Dedifferentiated amniotic fluid mesenchymal stem cell (primary cell): ENCODE measurements at regions not wholly inside any gene's neighbourhood (a gene's known extent, or its start where the extent isn't known, plus 50 kb on each side); places are given as distances from the start of the nearest gene placed in this dataset.
"Not testable (repeated sequence)": the region's sequence is repeated elsewhere in the genome, so short reads cannot be mapped to it uniquely, and the experiment has no call there.

Source experiments
- DNase-seq: peaks from one replicate; pipeline ENCODE4 v3.0.0-alpha.2; 2016; ENCODE audit errors: extremely low spot score

DNA sequence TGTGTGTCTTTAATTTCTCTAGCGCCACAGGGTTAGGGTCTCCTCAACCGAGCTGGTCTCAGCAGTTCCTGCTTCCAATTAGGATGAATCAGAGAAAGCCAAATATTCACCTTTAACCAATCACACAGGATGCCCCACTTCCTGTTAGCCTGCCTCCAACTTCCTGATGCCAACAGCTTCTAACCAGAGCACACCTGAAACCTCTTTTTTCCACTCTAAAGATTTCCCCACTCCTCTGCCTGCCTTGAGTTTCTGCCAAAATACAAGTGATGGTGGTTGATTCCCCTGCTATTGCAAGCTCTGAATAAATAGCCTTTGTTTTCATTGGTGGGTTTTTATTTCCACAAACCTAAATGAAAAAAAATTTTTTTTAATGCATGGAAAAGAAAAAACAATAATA, 144.7 kb upstream of the UST start:
- no peak for DNase-seq

DNA sequence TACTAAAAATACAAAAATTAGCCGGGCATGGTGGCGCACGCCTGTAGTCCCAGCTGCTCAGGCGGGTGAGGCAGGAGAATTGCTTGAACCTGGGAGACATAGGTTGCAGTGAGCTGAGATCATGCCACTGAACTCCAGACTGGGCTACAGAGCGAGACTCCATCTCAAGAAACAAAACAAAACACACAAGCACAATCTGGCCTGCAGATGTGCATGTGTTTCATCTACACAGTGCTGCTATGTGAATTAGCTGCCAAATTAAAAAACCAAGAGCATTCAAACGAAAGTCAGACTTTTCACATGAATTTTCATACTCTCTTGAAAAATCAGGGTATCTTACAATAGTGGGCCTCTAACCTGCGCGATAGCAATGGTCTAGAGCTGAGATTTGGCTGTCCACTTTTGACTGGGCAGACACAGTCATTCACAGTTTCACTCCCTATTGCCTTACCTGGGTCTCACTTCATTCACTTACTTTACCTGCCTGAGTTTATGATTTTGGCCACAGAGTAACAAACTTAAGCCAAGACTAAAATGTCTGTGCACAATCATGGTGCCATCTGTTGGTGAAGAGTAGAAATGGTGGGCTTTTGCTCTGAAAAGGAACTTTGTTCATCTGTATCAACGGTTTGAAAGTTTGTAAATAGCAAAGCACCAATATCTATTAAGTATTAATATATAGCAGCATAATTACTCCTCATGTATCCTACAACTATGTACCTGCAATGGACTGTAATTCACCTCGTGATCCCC, 138.5 kb upstream of the UST start:
- no peak for DNase-seq

DNA sequence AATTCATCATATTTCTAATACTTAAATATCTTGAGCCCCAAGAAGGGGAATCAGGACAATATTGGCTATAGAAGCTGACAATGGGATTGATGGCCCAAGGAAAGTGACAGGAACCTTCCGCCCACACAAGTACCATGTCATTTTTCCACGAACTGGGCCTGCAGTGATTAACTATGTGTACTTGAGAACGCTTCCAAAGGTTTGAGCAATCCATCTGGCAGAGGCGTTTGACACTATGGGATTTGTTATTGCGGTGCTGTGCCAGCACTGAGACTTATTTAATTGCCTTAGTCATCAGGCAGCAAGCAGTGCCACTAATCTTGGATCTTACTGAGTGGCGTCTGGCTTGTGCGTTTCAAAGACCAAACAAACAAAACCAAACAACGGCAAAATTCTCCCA, 135.6 kb upstream of the UST start:
- no peak for DNase-seq

DNA sequence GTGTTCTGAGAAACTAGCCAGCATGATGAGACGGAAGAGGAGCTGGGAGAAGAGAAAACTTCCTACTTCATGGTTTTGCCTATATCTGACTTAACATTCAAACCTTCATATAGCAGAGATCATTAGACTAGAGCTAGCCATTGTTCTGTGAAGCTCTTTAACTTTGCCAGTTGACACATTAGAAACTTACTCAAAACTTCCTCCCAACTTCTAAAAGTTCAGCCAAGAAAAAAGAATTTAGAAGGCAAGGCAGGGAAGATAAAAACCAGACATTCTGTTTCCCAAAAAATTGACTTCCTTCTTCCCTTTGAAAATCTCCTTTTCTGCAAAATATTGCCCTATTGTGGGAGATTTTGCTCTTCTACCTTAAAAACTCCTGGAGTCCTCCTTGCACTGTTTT, 134.8 kb upstream of the UST start:
- no peak for DNase-seq

DNA sequence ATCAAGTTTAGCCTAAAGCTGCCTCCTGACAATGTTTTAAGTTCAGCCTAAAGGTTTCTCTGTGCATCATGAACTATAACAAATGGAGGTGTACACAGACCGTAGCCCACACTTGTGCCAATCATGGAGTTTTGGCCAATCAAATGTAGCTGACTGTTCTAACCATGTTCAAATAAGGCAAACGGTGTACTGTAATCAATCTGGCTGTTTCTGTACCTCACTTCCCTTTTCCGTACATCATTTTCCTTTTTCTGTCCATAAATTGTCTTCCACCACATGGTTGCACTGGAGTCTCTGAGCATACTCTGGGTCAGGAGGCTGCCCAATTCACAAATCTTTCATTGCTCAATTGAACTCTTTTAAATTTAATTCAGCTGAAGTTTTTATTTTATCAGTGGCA, 132.2 kb upstream of the UST start:
- no peak for DNase-seq

DNA sequence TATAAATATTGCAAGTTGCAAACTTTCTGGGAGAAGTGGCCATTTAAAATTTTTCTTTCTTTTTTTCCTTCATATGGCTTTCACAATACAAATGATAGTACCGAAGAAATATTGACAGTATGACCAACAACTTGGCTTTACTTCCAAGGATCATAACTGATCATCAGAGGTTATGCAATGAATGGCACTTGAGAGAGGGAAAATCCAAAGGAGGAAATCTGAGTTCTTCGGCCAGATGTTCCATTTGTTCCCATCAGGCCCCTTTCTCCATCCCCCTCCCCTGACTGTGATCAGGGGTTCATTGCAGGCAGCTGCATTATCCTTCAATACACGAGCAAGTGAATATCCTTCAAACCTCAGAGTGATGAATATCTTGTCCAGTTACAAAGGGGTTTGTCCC, 130.0 kb upstream of the UST start:
- no peak for DNase-seq

DNA sequence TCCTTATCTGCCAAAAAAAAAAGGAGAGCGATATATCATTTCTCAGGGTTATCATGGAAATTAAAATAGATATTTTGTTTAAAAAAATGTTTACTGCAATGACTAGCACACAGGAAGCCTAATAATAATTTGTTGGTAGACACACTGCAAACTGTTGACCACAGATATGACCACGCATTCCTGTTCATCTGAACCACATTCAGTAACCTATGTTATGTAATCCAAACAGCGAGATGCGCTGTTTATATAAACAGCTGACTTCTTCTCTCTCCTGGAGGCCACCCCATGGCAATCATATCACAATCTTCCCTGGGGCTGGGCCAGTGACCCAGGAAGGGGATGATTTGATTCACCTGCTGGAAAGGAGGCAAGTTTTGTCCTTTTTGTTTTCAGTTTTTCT, 129.3 kb upstream of the UST start:
- no peak for DNase-seq

DNA sequence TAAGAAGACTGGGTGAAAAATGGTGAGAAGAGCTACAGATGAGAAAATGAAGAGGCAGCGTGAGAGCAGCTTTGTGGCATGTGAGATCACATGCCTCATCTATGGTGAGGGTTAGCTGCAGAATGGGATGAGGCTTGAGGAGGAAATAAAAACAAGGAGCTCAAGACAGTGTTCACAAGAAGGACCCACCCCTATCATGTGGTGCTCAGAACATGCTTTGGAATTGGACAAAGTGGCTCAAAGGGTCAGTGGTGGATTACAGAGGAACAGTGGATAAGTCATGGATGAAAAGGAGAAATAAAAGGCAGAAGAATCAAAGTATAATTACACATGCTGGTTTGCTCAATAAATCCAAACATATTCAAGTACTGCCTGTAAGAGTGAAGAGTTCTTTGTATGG, 126.9 kb upstream of the UST start:
- no peak for DNase-seq

DNA sequence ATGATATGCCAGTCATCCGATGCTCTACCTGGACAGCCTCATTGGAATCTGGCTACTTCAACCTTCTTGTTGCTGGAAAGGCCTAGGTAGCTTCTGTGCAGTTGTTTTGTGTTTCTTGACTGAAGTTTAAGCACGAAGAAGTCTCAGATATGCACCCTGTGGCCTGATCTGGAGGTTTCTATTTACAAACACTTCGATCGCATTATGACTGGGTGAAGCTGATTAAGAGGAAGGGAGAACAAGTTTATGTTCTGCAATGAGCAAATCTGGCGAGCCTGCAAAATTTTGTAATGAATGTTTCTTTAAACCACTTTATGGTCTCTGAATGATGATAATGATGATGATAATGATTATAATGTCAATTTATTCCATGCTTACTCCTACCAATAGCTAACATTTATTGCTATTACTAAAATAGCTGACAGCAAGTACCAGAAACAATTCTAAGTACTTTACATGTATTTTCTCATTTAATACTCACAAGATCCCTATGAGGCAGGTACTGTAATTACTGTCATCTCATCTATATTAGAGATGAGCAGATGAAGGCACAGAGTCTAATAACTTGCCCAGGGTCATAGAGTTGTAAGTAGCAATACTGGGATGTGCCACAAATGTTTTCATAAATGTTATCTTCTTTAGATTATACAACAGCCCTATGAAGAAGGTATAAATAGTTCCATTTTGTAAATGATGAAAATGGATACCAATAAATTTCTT, 126.1 kb upstream of the UST start:
- DNase-seq = no peak

DNA sequence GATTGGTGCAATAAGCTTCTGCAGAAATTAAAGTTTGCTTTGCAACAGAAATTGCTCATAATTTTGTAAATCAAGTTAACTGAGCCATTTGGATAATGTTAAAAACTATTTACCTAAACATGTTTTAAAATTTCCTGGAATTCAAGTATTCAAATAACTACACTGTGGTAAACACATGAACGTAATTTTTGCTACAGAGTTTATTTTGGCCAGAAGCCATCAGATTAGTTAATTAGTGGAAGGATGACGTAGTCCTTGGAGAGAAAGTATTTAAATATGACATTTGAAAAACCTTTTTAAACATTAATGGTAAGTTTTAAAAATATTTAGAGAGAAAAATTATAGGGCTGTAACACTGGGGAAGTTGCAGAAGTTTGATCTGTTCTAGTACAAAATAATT, 121.2 kb upstream of the UST start:
- no peak for DNase-seq

DNA sequence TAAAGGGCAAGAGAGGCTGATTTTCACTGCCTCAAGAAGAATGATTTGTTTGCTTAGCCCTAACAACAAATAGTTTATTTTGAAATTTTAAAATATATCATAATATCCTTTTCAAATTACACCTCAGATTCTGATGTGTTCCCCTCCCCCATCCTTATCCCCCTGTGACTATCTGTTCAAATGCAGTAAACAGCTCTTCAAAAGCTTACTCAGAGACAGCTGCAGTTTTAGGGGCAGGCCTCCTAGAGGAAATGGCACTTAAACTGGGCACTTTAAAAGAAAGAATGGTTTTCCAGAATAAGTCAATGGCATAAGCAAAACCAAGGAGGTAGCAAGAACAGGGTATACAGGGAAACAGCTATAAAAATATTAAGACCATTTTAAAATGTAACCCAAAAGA, 118.6 kb upstream of the UST start:
- no peak for DNase-seq

DNA sequence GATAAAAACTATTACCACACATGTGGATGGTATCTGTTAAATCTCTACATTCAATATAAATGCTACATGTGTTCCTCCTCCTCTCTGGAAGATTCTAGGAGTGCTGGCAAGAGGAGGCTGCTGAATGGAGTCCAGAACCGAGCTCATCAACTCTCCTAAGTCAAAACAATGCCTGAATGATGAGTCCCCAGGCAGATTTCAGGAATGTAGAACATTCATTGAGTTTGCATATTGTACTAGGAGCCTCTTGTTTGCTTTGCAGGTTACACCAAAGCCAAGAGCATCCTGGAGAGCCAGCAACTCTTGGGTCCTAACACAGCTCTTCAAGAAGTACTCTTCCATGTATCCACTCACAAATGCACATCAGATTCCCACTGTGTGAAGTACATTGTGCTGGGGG, 117.6 kb upstream of the UST start:
- no peak for DNase-seq

DNA sequence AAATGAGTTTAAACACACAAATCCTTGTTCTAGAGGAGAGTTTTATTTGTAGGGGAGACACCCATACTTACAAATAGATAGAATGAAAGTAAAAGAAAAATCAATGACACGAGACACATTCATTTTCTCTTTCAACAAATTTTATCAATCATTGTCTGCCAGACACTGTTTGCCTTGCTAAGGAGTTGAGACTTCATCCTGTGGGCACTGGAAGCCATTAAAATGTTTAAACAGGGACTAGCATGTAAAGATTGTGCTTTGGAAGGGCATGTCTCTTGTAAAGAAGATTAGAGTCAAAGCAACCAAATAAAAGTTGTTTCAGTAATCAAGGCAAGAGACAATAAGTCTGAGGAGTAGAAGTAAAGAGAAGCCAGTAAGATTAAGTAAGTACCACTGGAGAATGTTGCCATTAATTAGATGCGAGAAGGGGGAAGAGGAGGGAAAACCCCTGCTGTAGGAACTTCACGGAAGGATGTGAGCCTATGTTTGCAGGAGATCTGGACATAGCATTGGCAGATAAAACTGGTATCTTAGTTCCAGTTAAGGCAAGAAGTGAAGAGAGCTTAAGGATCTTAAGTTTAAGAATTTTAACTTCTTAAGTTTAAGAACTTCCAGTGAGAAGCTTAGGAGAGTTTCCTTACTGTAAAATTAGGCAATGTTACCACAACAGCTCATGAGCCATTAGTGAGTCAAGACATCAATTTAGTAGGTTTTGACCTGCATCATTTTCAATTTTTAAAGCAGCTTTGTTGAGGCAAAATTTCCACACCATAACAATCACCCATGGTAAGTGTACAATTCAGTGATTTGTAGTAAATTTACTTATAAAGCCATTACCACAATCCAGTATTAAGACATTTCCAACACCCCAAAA, 117.0 kb upstream of the UST start:
- no peak for DNase-seq

DNA sequence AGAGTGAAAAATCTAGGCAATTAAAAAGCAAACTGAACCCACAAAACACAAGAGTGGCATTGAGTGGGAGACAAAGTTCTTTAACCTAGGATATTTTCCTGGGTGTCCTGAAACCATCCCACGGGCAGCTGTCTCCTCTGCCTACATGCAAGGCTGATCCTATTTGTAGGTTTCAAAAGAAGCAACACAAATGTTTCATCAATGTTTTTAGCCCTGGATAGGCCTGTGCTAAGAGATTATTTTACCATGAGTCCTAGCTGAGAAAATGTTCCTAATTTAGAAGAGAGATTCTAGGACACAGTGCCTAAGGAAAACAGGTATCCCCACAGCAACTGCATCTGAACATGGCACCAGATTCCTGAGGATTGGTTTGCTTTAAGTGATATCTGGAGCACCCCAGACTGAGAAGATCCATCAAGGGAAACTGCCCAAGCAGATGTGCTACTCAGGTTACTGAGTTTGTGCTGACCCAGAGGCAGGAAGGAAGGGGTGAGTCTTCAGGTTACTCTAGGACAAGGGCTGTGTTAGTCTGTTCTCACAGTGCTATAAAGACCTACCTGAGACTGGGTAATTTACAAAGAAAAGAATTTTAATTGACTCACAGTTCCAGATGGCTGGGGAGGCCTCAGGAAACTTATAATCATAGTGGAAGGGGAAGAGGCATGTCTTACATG, 111.6 kb upstream of the UST start:
- DNase-seq = no peak

DNA sequence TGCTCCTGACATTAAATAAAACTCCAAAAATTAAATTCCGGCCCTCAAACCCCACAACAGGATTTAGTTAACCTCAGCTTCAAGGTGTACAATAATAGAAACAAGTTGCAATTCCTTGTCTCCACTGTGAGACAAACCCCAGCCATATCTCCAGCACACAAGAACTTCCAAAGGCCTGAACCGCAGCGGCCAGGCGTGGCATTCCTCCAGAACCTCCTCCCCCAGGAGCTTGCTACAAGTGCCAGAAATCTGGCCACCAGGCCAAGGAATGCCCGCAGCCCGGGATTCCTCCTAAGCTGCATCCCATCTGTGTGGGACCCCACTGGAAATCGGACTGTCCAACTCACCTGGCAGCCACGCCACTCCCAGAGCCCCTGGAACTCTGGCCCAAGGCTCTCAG, 105.0 kb upstream of the UST start:
- not testable (repeated sequence) for DNase-seq

DNA sequence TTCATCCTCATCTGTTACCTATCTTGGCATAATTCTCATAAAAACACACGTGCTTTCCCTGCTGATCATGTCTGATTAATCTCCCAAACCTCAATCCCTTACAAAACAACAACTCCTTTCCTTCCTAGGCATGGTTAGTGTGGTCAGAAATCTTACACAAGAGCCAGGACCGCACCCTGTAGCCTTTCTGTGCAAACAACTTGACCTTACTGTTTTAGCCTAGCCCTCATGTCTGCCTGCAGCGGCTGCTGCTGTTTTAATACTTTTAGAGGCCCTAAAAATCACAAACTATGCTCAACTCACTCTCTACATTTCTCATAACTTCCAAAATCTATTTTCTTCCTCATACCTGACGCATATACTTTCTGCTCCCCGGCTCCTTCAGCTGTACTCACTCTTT, 103.6 kb upstream of the UST start:
- DNase-seq = not testable (repeated sequence)

DNA sequence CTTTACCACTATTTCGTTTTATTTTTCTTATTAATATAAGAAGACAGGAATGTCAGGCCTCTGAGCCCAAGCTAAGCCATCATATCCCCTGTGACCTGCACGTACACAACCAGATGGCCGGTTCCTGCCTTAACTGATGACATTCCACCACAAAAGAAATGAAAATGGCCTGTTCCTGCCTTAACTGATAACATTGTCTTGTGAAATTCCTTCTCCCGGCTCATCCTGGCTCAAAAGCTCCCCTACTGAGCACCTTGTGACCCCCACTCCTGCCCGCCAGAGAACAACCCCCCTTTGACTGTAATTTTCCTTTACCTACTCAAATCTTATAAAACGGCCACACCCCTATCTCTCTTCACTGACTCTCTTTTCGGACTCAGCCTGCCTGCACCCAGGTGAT, 101.8 kb upstream of the UST start:
- not testable (repeated sequence) for DNase-seq

DNA sequence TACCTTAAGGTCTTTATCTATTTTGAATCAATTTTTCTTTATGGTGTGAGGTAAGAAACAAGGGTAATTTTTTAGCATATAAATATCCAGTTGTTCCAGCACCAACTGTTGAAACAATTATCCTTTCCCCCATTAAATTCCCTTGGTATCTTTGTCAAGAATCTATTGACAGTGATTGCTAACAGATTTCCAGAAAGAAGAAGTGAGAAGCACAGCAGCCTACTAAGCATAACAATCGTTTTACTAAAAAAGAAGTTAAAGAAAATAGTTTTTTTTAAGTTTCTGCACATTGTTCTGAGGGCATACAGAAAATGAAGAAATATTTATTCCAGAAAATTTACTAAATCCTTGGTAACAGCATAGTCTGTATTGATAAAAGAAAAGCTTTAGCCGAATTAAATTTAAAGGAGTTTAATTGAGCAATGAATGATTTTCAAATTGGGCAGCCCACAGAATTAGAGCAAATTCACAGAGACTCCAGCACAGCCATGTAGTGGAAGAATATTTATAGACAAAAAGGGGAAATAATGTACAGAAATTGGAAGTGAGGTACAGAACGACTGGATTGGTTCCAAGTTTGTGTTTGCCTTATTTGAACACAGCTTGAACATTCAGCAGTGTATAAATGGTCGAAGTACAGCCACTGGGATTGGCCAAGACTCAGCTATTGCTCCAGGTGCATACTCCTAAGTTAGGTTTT, 97.9 kb upstream of the UST start:
- DNase-seq = no peak

DNA sequence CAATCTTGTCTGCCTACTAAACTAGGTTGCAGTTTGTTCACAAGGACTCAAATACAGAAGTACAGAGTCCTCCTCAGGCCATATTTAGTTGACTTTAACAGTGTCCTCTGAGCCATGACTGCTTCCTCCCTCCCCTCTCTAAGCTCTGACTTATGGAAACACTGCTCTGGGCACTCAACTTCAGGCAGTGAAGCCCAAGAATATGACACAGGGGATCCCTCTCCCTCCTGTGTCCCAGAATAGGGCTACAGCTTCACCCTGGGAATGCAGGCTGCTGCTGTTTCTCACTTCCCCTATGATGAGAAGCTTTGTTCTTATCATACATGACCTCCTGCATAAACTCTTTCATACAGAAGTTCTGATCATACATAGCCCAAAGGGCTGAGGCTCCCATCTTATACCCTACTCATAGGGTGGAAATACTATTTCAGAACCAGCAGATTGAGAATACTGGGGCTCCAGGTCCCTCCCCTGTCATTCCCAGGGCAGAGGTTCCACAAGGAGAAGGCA, 97.3 kb upstream of the UST start:
- no peak for DNase-seq

DNA sequence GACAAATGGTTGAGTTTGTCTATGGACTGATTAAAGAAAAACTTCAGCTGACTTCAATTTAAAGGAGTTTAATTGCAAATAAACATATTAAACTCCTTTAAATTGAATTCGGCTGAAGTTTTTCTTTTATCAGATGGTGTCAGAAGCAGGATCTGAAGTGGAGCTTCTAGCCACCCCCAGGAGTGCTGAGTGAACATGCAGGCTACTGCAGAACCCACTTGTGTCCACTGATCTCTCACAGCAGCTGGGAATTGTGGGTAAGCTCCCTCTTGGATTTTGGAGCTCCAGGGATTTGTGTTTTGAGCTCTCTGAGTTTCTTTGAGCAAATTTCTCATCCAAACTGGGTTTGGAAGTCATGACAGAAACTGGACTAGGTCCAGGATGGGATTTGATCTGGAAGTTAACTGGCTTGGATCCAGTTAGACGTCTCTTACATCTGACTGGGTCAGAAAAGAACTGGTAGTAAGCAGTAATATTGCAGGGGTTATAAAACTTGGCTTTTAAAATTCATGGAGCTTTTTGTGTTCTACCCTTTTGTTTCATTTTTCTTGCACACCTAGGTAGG, 95.8 kb upstream of the UST start:
- DNase-seq = peak; percentile 17

DNA sequence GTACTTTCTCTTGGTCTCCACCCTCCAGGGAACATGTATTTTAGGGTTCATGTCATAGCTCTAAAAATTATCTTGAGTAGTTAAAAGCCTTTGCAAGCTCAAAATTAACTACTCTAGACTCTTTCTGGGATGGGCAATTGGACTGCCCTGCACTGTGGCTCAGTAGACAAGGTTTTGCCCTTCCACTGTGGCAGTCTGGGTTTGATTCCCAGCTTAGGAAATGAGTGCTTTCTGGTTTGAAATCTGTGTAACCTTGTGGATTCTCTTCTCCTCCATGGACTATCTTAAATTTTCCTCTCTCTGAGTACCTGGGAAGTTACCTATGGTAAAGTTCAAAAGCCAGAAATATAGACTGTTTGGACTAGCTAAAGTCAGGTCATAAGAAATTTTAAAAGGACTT, 94.6 kb upstream of the UST start:
- DNase-seq = peak; percentile 25
